Gastrocnemius medialis (tissue), 4 donors: ENCODE measurements at regions not wholly inside any gene's neighbourhood (a gene's known extent, or its start where the extent isn't known, plus 50 kb on each side); places are given as distances from the start of the nearest gene placed in this dataset.

Source experiments
- ATAC-seq, 2 donors: fragments of 150-250 bp; one replicate each; pipeline ENCODE4 v1.9.1; 2016
- DNase-seq, 2 donors: peaks; one replicate each; pipeline ENCODE4 v3.0.0-alpha.2; 2019
- H3K27ac ChIP-seq, 4 donors: fragments of 200-600 bp; sonication (generic); 1 replicate in 1 of 4; 2 replicates in 3 of 4; pipeline ENCODE4 v1.5.1; 2016 to 2018; ENCODE audit warnings: mild to moderate bottlenecking in 2 of 4, moderate library complexity in 1 of 4
- H3K27me3 ChIP-seq, 3 donors: fragments of 200-600 bp; sonication (generic) in 2 of 3; 1 replicate in 1 of 3; 2 replicates in 2 of 3; pipeline versions ENCODE4 v1.5.1 to v1.6.0; 2016 to 2019; ENCODE audit warnings: mild to moderate bottlenecking in 1 of 3, moderate library complexity in 1 of 3
- H3K36me3 ChIP-seq, 2 donors: fragments of 200-600 bp; sonication (generic) in 1 of 2; one replicate each; pipeline ENCODE4 v1.5.1; 2017 to 2018
- H3K4me1 ChIP-seq, 2 donors: fragments of 200-600 bp; sonication (generic) in 1 of 2; one replicate each; pipeline ENCODE4 v1.5.1; 2016 to 2017; ENCODE audit warnings: mild to moderate bottlenecking in 2 of 2
- H3K4me3 ChIP-seq, 4 donors: fragments of 200-600 bp; sonication (generic) in 3 of 4; 1 replicate in 1 of 4; 2 replicates in 3 of 4; pipeline ENCODE4 v1.5.1; 2016 to 2019; ENCODE audit warnings: mild to moderate bottlenecking in 2 of 4
- H3K9me3 ChIP-seq, 3 donors: fragments of 200-600 bp; sonication (generic) in 2 of 3; 1 replicate in 1 of 3; 2 replicates in 2 of 3; pipeline ENCODE4 v1.5.1; 2016 to 2019
- CTCF ChIP-seq, 5 experiments: fragments of 450-650 bp in 3 of 5; fragments of 200-600 bp in 2 of 5; sonication (generic) in 2 of 5; IDR thresholded peaks in 4 of 5; conservative IDR thresholded peaks in 1 of 5; 1 replicate in 4 of 5; 2 replicates in 1 of 5; pipeline ENCODE4 v1.5.1; 2016 to 2019; ENCODE audit warnings: antibody characterized with exemption in 5 of 5, mild to moderate bottlenecking in 3 of 5, moderate library complexity in 3 of 5
- POLR2A ChIP-seq, 2 donors: fragments of 450-650 bp; IDR thresholded peaks; one replicate each; pipeline ENCODE4 v1.6.1; 2017; ENCODE audit warnings: antibody characterized with exemption in 2 of 2, mild to moderate bottlenecking in 2 of 2, moderate library complexity in 2 of 2
- in situ Hi-C, 4 donors: fragments of 200-750 bp; cut with MboI; loops; one replicate each; pipeline versions ENCODE4 v1.15.0 to v1.8.0; 2017; ENCODE audit warnings: low sequenced_read_pairs in 4 of 4
- intact Hi-C: fragments of 100-400 bp; cut with DNase I; formaldehyde crosslinking; loops from one replicate; pipeline ENCODE4 v1.15.1; 2023; ENCODE audit warnings: low total_unique reads

- Histone ChIP-seq H3K9me3 (no peaks in the 10 kb centered on the region), H3K4me1 (no peaks in the 10 kb centered on the region), H3K27me3 (no peaks in the 10 kb centered on the region), H3K4me3 (no peak overlapping the region), H3K27ac (no peak overlapping the region), H3K36me3 (no peaks in the 10 kb centered on the region)
- DNase-seq, result no peak
- no peak for ATAC-seq
- intact Hi-C loops (no loop called here), in situ Hi-C loops (no loop called here)
- TF ChIP-seq CTCF (IDR thresholded peaks at IDR 0.05 in 4 of 5, conservative IDR thresholded peaks at IDR 0.05 in 1 of 5) (no peak), POLR2A (IDR thresholded peaks at IDR 0.05) (no peak)
These were observed 335.2 kb downstream of the PPP1R2C start for GRCh38 chrX:42442745-42443144.

- intact Hi-C loops, result no loop called here
- in situ Hi-C loops, result no loop called here
- Histone ChIP-seq H3K36me3 (no peaks in the 10 kb centered on the region), H3K27me3 (no peaks in the 10 kb centered on the region), H3K4me1 (no peaks in the 10 kb centered on the region), H3K4me3 (no peak overlapping the region), H3K9me3 (no peaks in the 10 kb centered on the region), H3K27ac (no peak overlapping the region)
- ATAC-seq (no peak), DNase-seq (no peak)
- TF ChIP-seq POLR2A (IDR thresholded peaks at IDR 0.05), result no peak
- no peak for TF ChIP-seq CTCF (IDR thresholded peaks at IDR 0.05 in 4 of 5, conservative IDR thresholded peaks at IDR 0.05 in 1 of 5)
These were observed 340.8 kb downstream of the PPP1R2C start for GRCh38 chrX:42437211-42437610.

GRCh38 chrX:42434458-42435166 is 343.4 kb downstream of the PPP1R2C start:
- no peaks in the 10 kb centered on the region for H3K9me3 ChIP-seq

GRCh38 chrX:42432552-42432951 is 345.4 kb downstream of the PPP1R2C start:
- in situ Hi-C loops, result no loop called here

More at GRCh38 chrX:42434458-42435166, 343.4 kb downstream of the PPP1R2C start:
- no peak for TF ChIP-seq POLR2A (IDR thresholded peaks at IDR 0.05)
- no peak for TF ChIP-seq CTCF (IDR thresholded peaks at IDR 0.05 in 4 of 5, conservative IDR thresholded peaks at IDR 0.05 in 1 of 5)
- intact Hi-C loops (no loop called here), in situ Hi-C loops (no loop called here)
- Histone ChIP-seq H3K4me3 (no peak overlapping the region), H3K27ac (no peak overlapping the region), H3K36me3 (no peaks in the 10 kb centered on the region), H3K4me1 (no peaks in the 10 kb centered on the region), H3K27me3 (no peaks in the 10 kb centered on the region)
- ATAC-seq (no peak), DNase-seq (no peak)

More at GRCh38 chrX:42432552-42432951, 345.4 kb downstream of the PPP1R2C start:
- Histone ChIP-seq H3K27ac (no peak overlapping the region), H3K4me1 (no peaks in the 10 kb centered on the region), H3K36me3 (no peaks in the 10 kb centered on the region), H3K4me3 (no peak overlapping the region), H3K9me3 (no peaks in the 10 kb centered on the region), H3K27me3 (no peaks in the 10 kb centered on the region)
- intact Hi-C loops, result no loop called here
- no peak for TF ChIP-seq CTCF (IDR thresholded peaks at IDR 0.05 in 4 of 5, conservative IDR thresholded peaks at IDR 0.05 in 1 of 5)
- no peak for TF ChIP-seq POLR2A (IDR thresholded peaks at IDR 0.05)
- no peak for ATAC-seq
- DNase-seq, result no peak
